Stimulated activated CD8-positive, alpha-beta memory T cell treated with anti-CD3 and anti-CD28 coated beads, Interleukin-7, amount 100 ng/mL, for 1 hour (primary cell): ENCODE measurements at regions not wholly inside any gene's neighbourhood (a gene's known extent, or its start where the extent isn't known, plus 50 kb on each side); places are given as distances from the start of the nearest gene placed in this dataset.

ENCODE experiments used
- DNase-seq, 2 donors: peaks; one replicate each; pipeline ENCODE4 v3.0.0-alpha.2; 2020; ENCODE audit warnings: low read depth in 2 of 2

DNA sequence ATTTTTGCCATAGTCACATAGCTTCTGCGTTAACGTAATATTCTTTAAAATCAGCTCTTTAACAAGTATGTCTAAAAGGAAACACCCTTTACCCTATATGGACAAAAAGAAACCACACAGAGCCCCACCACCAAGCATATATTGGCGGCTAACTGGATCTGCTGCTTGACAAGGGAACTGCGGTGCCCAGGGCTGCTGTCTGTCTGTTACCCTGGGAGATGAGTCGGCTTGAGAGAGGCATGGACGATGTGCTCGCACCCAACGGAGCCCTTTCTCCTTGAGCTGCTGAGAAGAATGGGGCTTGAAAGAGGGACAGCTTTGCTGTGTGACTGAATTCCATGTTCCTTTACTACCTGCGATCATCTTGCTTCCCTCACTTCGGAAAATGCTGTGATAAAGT lies 158.6 kb upstream of the SHB start:
- DNase-seq, result no peak

DNA sequence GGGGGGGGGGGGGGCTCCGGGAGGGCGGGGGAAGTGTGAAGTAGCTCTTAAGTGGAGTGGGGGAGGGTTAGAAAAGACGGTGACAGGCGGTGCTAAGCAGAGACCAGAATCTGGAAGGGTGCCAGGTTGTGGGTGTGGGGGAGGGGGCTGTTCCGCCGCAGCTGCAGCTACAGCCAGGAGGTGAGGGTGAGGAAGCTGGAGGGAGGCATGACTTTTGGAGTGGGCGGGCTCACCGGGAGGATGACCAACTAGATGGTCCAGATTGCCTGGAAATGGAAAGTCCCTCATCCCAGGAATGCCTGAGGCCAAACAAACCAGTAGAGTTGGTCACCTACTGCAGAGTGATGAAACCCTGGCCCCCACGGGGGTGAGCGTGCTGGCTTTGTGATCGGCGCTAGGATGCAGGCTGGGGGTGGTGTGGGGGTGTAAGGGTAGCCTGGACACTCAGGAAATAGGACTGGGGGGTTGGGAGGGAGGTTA lies 158.1 kb upstream of the SHB start:
- peak; percentile 22 to 29 for DNase-seq

DNA sequence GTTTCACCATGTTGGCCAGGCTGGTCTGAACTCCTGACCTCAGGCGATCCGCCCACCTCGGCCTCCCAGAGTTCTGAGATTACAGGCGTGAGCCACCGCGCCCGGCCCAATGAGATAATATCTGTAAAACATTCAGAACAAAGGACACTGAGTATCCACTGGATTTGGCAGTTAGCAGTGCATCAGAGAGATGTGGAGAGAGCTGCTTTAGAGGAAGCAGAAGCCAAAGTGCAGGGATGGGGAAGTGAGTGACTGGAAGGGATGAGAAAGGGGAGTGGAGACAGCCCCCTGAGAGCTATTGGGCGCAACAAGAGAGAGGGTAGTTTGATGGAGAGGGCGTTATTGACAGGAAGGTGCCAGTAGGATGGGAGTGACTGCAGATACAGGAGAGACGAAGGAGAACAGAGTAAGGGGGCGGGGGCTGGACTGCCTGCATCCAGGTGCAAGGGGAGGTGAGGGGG lies 157.5 kb upstream of the SHB start:
- DNase-seq, result no peak

DNA sequence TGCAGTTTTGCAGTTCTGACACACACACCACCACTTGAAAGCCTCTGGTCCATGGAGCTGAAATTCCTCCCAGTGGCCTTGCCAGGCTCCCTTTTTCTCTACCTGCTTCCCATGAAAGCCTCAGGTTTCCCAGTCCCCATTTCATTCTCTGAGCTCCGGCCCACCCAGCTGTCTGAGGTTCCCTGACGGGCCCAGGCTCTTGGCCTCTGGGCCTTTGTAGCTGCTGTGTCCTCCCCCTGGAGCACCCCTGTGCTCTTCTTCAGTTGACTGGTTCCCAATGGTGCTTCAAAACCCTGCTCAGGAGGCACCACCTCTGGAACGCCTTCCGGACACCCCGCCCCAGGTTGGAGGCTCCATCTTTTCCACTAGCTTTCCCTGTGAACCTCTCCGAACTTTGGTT lies 155.9 kb upstream of the SHB start:
- no peak for DNase-seq

DNA sequence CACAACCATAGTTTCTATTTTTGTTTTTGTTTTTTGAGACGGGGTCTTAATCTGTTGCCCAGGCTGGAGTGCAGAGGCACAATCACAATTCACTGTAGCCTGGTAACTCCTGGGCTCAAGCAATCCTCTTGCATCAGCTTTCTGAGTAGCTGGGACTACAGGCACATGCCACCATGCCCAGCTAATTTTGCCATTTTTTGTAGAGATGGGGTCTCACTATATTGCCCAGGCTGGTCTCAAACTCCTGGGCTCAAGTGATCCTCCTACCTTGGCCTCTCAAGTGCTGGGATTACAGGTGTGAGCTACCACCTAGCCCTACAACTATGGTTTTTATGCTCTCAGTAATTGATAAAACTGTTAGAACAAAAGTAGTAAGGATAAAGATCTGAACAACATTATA lies 147.5 kb upstream of the SHB start:
- no peak for DNase-seq

DNA sequence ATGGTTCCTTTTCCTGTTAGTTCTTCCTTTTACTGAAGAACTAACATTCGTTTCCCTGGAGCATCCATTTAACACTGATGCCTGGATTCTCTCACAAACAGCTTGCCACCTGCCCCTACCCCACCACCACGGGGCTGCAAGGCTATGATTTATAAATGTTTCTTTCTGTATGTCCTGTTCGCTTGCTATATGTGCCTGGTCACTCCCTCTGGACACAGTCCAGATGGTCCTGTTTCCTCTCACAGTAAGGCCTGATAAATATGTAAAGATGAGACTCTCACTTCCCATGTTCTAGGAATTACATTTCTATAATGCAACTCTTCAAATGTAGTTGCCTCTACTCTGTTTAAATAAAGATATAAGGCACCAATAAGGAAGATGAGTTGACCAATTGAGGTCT lies 146.4 kb upstream of the SHB start:
- no peak for DNase-seq

DNA sequence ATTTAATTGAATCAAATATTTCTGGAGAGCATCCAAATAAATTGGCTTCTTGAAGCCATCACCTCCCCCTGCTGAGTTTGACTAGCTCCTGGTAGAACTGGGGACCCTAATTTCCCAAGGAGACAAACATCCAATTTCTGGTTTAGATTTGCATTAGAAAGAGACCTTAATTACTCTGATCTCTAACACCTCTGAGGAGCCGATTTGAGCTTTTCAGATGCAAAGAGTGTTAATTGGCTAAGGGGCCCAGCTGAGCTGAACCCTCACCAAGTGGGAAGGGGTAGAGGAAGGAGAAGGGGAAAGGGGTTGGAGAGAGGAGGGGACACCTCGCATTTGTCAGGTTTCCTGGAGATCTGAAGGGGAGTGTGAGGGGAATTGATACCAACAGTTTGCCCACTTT lies 145.4 kb upstream of the SHB start:
- no peak for DNase-seq

DNA sequence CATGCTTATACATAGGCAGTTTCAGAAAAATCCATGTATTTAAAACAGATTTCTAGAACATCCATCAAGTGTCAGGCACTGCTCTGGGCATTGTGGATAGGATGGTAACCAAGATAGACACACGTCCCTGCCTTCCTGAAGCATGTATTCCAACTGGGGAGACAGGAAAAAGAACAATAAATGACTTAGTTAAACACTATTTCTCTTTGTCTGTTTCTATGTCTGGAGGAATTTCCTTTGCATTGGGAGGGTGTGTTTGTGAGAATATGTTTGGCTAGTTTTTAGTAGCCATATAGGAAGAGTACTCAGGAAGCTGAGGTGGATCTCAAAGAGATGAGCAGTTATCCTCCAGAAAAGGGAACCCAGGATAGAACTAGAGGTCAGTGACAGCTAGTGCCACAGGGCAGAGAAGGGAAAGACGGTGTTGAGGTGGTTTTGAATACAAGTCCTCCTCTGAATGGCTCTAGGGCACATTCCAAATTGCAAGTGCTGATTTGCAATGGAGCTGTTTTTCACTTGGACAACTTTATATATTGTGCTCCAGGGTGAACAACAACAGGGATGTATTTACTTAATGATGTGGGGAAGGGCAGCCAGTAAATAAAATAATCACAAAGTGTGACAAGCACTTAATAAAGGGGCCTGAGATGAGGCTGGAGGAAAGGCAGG lies 144.7 kb upstream of the SHB start:
- no peak for DNase-seq

DNA sequence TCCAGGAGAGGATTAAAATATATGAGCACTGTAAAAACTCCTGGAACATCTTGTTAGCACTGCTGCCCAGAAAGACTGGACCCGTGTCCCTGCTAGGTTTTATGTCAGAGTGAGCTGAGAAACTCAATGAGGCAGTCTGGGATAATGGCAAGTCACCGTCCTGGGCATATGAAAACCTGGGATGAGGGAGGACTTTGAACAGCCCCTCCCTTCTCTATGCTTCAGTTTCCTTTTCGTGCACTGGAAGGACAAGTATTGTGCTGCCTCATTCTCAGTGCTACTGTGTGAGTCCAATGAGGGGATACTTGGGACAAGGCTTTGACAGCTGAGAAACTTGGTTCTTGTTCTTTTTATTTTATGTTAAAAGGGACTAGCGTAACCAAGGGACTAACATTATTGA lies 143.0 kb upstream of the SHB start:
- DNase-seq, result no peak

DNA sequence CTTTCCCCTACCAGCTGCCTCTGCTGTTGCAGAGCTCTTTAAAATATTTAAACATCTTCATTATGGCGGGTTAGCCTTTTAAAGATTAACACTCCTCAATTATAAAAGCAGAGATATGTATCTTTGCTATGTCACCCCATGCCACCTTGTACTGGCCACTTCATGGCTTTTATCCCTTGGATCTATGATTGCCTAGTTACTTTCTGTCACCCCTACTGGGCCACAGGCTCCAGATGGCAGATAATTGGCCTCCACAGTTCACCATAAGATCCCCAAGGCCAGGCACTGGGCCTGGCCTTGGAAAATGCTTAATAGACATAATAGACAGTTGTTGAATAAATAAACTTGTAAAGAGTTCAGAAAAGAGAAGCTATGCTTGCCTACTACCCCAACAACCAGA lies 142.0 kb upstream of the SHB start:
- no peak for DNase-seq

DNA sequence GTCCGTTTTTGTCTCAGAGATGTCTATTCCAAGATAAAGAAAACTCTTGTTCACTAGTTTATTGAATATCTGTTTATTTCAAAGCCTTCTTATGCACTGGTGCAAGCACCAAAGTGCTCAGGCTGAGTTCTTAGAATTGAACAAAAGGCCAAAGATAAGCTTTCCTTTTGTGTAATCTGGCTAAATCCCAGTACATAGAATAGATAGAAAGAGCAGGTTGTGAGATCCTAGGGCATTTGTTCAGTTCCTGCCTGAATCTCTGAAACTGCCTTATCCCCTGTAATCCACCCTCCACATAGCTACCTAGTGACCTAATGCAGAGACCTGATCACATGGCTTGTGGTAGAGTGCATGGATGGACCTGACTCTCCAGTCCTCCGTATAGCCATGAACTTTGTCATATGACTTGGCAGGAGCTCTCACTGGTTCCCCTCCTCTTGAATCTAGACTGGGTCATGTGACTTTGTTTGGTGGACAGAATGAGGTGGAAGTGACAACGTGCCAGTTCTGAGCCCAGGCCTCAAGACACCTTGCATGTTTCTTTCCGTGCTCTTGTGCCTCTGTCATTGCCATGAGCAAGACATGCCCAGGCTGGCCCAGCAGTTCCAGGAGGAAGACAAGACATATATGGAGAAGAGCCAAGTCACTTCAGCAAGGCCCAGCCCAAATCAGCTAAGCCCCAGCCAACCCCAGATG lies 139.3 kb upstream of the SHB start:
- DNase-seq, result no peak

DNA sequence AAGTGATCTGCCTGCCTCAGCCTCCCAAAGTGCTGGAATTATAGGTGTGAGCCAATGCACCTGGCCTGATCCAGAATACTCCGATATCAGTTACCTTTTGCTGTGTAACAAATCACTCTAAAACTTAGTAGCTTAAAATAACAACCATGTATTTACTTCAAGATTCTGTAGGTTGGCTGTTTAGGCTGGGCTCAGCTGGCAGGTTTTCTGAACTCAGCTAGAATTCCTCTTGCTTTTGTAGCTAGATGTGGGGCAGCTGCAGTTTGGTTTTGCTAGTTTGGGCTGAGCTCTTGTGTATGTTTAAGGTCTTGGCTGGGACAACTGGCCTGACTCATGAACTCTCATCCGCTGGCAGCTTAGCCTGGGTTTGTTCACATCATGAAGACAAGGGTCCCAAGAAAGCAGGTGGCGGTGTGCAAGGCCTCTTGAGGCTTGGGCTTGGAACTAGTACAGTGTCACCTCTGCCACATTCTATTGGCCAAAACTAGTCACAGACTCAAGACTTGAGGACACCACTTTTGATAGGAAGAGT lies 138.3 kb upstream of the SHB start:
- DNase-seq, result no peak

DNA sequence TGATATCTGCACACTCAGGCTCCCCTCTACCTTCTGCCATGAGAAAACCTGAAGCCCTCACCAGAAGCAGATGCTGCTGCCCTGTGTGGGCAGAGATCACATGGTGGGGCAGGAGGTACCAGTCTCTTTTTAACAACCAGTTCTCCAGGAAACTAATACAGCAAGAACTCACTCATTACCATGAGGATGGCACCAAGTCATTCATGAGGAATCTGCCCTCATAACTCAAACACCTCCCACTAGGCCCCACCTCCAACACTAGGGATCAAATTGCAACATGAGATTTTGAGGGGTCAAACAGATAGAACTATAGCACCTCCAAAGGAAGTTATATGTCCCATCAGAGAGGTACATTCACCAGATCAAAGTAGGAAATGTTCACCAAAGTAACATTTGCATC lies 136.3 kb upstream of the SHB start:
- DNase-seq, result no peak

DNA sequence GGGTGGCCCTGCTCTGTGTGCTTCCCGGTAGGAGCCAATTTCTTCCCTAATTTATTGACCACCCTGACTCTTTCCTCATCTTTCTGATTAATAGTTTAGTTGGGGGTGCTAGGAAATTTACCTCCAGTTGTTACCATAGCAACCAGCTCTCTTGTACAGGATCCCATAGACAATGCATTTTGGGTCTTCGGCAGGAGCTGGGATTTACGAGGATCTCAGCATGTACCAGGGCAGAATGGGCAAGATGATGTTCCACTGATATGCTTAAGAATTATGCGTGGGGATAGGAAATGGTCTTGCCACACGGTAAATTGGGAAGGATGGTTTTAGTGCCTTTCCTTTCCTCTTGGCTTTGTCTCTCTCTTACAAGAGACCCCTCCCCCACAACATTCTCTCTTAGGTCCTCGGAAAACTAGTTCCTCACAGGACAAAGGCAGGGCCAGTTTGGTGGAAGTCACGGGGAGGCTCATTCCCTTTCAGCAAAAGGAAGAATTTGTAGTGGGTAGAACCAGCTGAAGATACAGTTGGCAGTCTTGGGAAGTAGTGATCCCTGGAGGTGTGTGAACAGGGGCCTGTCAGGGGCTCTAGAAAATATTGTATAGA lies 133.4 kb upstream of the SHB start:
- DNase-seq, result no peak

DNA sequence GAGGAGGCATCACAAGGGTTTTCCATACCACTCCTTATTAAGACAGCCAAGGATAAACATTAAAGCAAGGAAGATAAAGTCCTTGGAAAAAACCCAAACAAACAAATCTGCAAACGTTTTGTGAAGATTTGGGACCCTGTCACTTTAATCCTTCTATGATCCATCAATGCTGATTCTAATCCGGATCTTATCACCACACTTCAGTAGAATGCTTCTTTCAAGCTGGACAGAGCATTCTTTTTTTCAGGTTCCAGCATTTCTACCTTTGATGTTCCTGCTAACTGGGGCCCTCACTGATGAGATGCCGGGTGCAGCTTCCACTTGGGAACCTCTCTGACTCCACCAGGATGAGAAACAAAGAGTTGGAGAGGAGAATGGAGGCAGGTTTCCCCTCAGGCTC lies 132.8 kb upstream of the SHB start:
- DNase-seq, result no peak

DNA sequence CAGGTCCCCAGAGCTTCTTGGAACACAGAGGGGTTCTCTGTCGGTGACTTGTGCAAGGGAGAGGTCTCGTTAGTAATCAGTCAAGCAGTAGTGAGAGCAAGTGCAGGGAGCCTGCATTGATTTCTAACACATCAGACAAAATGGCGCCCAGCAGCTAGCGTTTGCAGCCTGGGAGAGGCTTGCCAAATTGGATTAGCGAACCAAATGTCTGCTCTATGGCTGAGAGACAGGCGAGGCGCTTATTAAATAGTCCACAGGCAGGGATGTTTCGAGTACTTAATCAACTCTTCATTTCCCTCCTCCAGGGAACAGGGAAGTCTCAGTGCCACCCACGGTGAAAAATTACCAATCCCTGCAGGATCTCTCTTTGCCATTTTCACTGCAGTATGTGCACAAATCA lies 131.4 kb upstream of the SHB start:
- no peak for DNase-seq

DNA sequence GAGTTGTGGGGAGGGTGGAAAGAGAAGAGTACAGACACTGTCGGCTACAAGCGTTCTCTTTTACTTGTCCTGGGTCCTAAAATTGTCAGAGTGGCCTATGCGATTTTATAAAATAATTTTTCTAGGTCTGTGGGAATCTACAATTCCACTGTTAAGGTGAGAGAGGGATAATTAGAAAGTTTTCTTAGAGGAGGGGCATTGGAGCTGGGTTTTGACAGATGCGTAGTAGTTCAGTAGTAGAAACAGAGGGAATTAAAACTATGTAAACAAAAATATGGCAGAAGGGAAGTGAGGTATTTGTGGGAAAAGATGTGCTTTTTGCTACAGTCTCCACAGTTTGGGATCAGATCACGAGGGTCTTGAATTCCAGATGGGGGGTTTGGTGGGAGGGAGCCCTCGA lies 129.1 kb upstream of the SHB start:
- DNase-seq, result no peak

DNA sequence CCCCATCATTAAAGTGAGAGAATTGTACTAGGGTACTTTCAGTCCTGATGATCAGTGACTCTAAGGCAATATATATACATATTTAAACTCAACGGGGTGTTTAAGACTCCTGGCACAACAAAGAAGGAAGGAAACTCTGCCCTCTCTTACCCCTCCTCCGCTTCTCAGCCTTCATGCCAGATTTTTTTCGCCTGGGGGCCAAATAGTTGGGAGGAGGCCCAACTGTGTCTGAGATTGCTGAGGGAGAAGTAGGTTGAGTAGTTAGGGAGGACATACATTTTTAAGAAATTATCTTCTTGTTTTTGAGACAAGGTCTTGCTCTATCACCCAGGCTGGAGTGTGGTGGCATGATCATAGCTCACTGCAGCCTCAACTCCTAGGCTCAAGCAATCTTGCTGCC lies 127.7 kb upstream of the SHB start:
- DNase-seq, result no peak

DNA sequence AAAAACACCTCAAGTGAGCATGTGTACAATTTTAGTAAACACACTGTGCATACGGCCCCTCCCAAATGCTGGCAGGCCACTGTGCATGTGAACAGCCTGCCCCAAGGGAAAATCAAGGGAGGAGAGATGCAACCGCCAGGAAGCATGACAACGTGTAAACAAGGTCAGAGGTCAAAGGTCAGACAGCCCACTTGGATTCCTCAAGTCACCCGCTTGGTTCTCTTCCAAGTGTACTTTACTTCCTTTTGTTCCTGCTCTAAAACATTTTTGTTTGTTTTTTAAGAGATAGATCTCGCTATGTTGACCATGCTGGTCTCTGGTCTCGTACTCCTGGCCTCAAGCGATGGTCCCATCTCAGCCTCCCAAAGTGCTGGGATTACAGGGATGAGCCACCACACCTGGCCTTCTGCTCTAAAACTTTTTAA lies 126.7 kb upstream of the SHB start:
- no peak for DNase-seq

DNA sequence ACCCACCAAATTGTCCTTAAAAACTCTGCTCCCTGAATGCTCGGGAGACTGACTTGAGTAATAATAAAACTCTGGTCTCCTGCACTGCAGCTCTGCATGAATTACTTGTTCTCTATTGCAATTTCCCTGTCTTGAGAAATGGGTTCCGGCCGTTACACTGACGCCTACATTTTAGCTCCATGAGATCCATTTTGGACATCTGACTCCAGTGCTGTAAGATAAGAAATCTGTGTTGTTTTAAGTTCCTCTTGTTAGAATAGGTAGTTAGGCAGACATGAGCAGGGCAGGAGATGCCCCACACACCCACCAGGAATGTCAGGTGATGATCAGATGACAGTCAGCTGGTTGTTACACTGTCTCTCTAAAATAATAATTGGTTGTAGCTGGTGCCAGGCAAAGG lies 125.8 kb upstream of the SHB start:
- no peak for DNase-seq

DNA sequence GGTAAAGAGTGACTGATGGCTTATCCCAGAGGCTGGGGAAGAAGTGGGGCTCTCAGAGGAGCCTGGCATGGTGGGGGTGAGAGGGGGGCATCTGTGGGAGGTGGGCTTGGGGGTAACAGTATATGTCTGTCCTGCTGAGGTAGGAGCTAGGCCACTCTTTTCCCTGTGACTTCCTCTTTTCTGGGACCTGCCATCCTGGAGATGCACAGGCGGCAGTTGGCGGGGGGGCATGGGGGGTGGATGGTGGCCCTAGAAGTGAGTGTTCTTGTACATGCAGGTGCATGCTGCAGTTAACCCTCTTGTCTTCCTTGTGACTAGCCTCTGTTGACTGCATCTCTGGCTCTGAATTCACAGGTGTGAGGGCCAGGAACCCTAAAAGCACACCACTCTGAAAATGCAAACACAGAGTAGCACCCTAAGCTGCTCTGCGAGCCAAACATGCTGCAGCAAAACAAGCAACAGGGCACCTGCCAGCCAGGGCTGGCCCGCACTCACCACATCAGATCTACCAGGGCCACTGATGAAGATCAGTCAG lies 123.8 kb upstream of the SHB start:
- DNase-seq, result no peak

DNA sequence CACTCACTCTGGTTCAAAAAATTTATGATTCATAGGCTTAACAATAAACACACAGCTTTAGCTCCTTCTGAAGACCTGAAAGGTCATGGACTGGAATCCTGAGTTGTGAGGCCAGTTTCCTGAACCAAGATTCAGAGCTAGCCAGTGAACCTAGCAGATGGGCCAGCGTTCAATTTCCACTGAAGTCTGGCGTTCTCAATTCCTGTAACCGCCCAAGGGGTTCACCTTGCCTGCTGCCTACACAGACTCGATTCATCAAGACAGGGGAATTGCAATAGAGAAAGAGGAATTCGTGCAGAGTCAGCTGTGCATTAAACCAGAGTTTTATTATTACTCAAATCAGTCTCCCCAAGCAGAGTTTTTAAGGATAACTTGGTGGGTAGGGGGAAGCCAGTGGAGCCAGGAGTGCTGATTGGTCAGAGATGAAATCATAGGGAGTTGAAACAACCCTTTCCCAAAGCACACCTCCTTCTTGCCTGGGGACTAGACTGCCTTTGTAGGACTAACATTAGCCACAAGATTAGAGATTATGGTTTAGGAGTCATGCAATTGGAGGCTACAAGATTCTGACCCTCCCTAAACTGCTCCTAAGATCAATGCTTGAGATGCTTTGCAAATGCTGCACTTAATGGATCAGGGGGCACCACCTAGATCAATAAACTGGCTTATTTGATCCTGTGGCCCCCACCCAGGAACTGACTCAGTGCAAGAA lies 117.5 kb upstream of the SHB start:
- DNase-seq, result no peak
